GM19324 (cell line): ENCODE measurements at regions not wholly inside any gene's neighbourhood (a gene's known extent, or its start where the extent isn't known, plus 50 kb on each side); places are given as distances from the start of the nearest gene placed in this dataset.
"Not testable (repeated sequence)": the region's sequence is repeated elsewhere in the genome, so short reads cannot be mapped to it uniquely, and the experiment has no call there.

Experiments
- ATAC-seq: cut with Tn5 transposase; IDR thresholded peaks from one replicate; pipeline ENCODE4 v1.9.1; 2021; ENCODE audit warnings: mild to moderate bottlenecking, moderate library complexity; ENCODE audit not compliant: unreplicated experiment, low FRiP score

GRCh38 chr2:226540204-226540994 lies 259.2 kb downstream of the IRS1 start:
- ATAC-seq: no peak

DNA sequence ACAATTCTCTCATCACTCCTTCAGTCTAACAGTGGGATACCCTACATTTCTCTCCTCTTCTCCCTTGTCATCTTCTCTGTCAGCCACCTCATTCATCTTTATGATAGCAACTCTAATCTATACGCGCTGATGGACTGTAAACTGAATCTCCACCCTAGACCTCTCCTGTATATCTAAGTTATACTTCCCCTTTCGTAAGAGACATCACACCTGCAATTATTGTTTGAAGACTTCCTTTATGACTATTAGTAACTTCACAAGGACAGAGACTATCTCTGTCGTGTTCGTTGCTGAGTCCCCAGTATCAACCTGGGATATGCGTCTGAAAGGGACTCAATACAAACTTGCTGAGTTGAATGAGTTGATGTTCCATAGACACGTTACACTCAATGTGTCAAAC lies 263.2 kb downstream of the IRS1 start:
- ATAC-seq: no peak

DNA sequence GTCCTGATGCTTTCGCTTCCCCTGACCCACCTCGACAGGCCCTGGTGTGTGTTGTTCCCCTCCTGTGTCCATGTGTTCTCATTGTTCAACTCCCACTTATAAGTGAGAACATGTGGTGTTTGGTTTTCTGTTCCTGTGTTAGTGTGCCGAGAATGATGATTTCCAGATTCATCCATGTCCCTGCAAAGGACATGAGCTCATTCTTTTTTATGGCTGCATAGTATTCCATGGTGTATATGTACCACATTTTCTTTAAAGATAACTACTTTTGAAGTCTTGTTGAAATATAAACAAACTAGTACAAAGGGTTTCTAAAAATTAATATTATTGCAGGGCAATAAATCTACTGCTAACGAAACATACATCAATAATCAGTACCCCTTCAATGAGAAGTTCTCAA lies 266.6 kb downstream of the IRS1 start:
- not testable (repeated sequence) for ATAC-seq

GRCh38 chr2:226531061-226531810 lies 268.4 kb downstream of the IRS1 start:
- ATAC-seq: no peak

- no peak for ATAC-seq
Observed at GRCh38 chr2:226529556-226529955, 270.1 kb downstream of the IRS1 start.

DNA sequence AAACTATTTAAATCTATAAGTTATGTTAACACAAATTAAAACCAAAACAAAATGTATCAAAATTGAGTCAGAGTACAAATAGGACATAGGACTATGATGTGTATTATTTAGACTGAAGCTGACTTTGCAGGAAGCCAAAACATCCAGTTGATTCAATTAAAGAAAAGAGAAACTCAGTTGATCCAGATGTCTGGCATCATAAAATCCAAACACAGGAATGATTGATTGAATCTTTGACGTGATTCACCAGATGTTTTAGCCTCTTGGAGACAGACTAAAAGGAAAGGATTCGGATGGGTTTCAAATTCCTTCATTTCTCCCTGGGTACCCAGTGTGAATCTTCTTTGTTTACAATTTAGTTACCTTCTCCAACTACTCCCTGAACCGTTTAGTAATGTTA lies 272.9 kb downstream of the IRS1 start:
- ATAC-seq: no peak

- no peak for ATAC-seq
Observed at GRCh38 chr2:226524381-226524843, 275.2 kb downstream of the IRS1 start.

DNA sequence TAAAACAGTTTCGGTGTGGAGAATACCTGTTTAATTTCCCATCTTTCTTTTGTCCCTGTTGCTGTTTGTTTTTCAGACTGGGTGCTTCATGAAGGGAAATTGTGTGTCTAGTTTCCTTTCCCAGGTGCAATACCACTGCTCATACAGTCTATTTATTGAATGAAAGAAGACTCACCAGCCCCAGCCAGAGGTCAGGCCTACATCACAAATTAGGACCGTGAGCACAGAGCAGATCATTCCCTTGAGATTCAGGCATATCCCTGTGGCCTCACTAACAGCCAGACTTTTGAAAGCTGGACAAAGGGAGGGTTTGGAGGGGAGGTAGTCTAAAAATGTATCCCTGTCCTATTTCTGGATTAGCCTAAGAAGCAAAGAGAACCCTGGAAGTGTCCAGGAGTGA lies 278.9 kb downstream of the IRS1 start:
- ATAC-seq: no peak

- no peak for ATAC-seq
Observed at GRCh38 chr2:226515344-226516055, 284.1 kb downstream of the IRS1 start.

- ATAC-seq: no peak
Observed at GRCh38 chr2:226514895-226515294, 284.7 kb downstream of the IRS1 start.

- no peak for ATAC-seq
Observed at GRCh38 chr2:226511311-226511710, 288.3 kb downstream of the IRS1 start.

DNA sequence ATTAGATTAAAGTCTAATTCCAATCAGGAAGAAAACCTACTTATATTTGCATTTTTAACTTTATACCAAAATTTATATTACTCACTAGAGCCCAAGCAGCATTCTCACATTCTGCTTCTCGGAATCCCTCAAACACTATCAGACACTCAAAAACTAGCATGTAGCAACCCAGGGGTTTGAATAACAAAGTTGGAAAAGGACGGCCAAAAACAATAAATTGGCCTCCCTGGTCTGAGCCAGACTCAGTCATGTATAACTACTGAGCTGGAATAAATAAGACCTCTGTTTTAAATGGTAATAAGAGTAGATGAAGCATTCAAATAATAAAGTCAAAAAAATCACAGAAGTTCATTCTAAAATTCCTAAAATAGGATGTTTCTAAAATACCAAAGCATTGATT lies 290.9 kb downstream of the IRS1 start:
- ATAC-seq: no peak

GRCh38 chr2:226508005-226508404 lies 291.6 kb downstream of the IRS1 start:
- ATAC-seq: no peak

- no peak for ATAC-seq
Observed at GRCh38 chr2:226497146-226497909, 302.3 kb downstream of the IRS1 start.

- no peak for ATAC-seq
Observed at GRCh38 chr2:226496273-226496550, 303.4 kb downstream of the IRS1 start.

DNA sequence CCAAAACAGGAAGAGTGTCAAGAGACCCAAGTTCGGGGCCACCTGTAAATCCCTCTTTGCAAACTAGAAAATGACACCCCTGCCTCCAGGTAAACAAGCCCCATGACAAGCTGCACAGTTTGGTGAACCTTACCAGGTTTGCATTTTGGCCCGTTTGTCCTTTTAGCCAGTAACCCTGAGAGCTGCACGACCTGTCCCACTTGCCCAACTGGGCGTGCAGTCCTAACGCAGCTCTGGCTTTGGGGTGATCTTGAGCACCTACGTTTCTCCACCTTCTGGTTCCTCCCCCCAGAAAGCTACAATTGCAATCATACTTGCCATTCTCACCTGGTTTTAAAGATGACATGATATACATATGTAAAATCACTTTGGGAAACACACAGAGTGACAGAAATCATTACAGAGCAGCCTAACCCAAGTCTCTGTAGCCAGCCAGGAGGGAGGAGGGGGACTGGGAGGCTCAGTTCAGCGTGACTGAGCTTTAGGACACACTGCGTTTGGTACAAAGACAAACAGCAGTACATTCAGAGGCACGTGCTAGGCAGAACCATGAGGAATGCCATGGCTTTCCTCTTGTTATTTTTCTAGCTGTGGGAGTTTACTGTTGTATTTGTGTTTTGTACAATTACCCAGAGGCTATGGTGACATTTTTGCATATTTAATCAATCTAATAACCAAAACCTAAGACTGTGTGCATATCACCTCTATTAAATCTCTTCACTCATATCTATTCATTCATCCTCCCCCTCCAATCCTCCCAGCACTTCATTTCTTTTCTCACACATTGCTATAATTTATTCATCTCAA lies 304.0 kb downstream of the IRS1 start:
- ATAC-seq: no peak

- no peak for ATAC-seq
Observed at GRCh38 chr2:226491112-226491511, 308.5 kb downstream of the IRS1 start.

- no peak for ATAC-seq
Observed at GRCh38 chr2:226489775-226490541, 309.7 kb downstream of the IRS1 start.

- no peak for ATAC-seq
Observed at GRCh38 chr2:226488034-226488433, 311.6 kb downstream of the IRS1 start.
